Esophagus muscularis mucosa (tissue), 4 donors: ENCODE measurements at regions not wholly inside any gene's neighbourhood (a gene's known extent, or its start where the extent isn't known, plus 50 kb on each side); places are given as distances from the start of the nearest gene placed in this dataset.

ENCODE experiments used
- DNase-seq: peaks from one replicate; pipeline ENCODE4 v3.0.0-alpha.2; 2017; ENCODE audit errors: extremely low spot score
- H3K27ac ChIP-seq, 4 donors: fragments of 200-600 bp; sonication (generic); replicated peaks in 1 of 4; 1 replicate in 3 of 4; 2 replicates in 1 of 4; pipeline ENCODE4 v1.5.1; 2016 to 2019; ENCODE audit warnings: mild to moderate bottlenecking in 1 of 4
- H3K27me3 ChIP-seq, 4 donors: fragments of 200-600 bp; sonication (generic); one replicate each; pipeline versions ENCODE4 v1.5.1 to v1.6.0; 2016 to 2019
- H3K36me3 ChIP-seq, 4 donors: fragments of 200-600 bp; sonication (generic); one replicate each; pipeline ENCODE4 v1.5.1; 2016 to 2019
- H3K4me1 ChIP-seq, 4 donors: fragments of 200-600 bp; sonication (generic); one replicate each; pipeline ENCODE4 v1.5.1; 2016 to 2019
- H3K4me3 ChIP-seq, 4 donors: fragments of 200-600 bp; sonication (generic); 1 replicate in 2 of 4; 2 replicates in 2 of 4; pipeline ENCODE4 v1.5.1; 2016 to 2019; ENCODE audit warnings: mild to moderate bottlenecking in 4 of 4, moderate library complexity in 1 of 4
- H3K9me3 ChIP-seq, 4 donors: fragments of 200-600 bp; sonication (generic); 1 replicate in 3 of 4; 2 replicates in 1 of 4; pipeline ENCODE4 v1.5.1; 2016 to 2019
- EP300 ChIP-seq: sonication (generic); formaldehyde crosslinking; IDR thresholded peaks from one replicate; pipeline ENCODE4 v1.6.1; 2017; ENCODE audit warnings: antibody characterized with exemption
- POLR2A ChIP-seq: fragments of 450-650 bp; IDR thresholded peaks from one replicate; pipeline ENCODE4 v1.6.1; 2017; ENCODE audit warnings: antibody characterized with exemption, moderate library complexity, mild to moderate bottlenecking, low read depth
- POLR2AphosphoS5 ChIP-seq, 2 donors: sonication (generic); formaldehyde crosslinking; IDR thresholded peaks; one replicate each; pipeline ENCODE4 v1.6.1; 2017; ENCODE audit warnings: antibody characterized with exemption in 2 of 2
- WGBS: methylation state at CpG from one replicate; pipeline ENCODE4 v1.1.5; 2018; 5-methylcytosine and 5-hydroxymethylcytosine counted together
- intact Hi-C: fragments of 100-400 bp; cut with DNase I; formaldehyde crosslinking; loops from one replicate; pipeline ENCODE4 v1.15.1; 2023
- TF ChIP-seq, protein P1 (sequence below), 3 experiments: fragments of 200-600 bp in 2 of 3; fragments of 450-650 bp in 1 of 3; sonication (generic) in 2 of 3; IDR thresholded peaks; one replicate each; pipeline ENCODE4 v1.5.1; 2017 to 2019; ENCODE audit warnings: antibody characterized with exemption in 3 of 3, mild to moderate bottlenecking in 2 of 3, moderate library complexity in 1 of 3

DNA sequence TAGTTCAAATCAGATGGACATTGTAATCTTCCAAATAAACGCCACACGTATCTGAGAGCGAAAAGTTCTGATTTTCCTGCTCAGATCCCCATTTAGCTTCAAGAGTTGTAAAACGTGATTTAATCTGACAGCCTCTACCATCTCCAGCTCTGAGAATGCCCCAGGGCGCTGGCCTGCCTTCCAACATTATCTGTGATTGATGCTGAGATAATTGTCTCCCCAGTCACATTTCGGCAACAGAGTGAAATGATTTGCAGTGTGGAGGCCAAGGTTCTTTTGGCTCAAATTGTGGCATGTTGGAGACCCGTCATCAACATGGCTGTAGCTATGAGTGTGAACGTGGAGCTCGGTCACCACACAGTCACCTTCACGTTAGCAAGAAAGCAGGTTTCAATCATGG, 283.4 kb downstream of the BRD1 start:
- Histone ChIP-seq H3K4me3 (no peak overlapping the region), H3K27ac (no peak overlapping the region), H3K27me3 (peaks cover 0 to 25% (median 0%) of the 10 kb centered on the region in 4 donors), H3K36me3 (no peaks in the 10 kb centered on the region), H3K9me3 (peaks cover 0 to 12% (median 2%) of the 10 kb centered on the region in 4 donors), H3K4me1 (no peaks in the 10 kb centered on the region)
- no peak for TF ChIP-seq POLR2A
- TF ChIP-seq, protein P1, sequence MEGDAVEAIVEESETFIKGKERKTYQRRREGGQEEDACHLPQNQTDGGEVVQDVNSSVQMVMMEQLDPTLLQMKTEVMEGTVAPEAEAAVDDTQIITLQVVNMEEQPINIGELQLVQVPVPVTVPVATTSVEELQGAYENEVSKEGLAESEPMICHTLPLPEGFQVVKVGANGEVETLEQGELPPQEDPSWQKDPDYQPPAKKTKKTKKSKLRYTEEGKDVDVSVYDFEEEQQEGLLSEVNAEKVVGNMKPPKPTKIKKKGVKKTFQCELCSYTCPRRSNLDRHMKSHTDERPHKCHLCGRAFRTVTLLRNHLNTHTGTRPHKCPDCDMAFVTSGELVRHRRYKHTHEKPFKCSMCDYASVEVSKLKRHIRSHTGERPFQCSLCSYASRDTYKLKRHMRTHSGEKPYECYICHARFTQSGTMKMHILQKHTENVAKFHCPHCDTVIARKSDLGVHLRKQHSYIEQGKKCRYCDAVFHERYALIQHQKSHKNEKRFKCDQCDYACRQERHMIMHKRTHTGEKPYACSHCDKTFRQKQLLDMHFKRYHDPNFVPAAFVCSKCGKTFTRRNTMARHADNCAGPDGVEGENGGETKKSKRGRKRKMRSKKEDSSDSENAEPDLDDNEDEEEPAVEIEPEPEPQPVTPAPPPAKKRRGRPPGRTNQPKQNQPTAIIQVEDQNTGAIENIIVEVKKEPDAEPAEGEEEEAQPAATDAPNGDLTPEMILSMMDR (IDR thresholded peaks at IDR 0.05): no peak
- no peak for TF ChIP-seq POLR2AphosphoS5 (IDR thresholded peaks at IDR 0.05)
- TF ChIP-seq EP300: no peak
- intact Hi-C loops: no loop called here
- DNase-seq: no peak
- 73% methylated on average over 10 of the region's 10 CpGs for WGBS

DNA sequence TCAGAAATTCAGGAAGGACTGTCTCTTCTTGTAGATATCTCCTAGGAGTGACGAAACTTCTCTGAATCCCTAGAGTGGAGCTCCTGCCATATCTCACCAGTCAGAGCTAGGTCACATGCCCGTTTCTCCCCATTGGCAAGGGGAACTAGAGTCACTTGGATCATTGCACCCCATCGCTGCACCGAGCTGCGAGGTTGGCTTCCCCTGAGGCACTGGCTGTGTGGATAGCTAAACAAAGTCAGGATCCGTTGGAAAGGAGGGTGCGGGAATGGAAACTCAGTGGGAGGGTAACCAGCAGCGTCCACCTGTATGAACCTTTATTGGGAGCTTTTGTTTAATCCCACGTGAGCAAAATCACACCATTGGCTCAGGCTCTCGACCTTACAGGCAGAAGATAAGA, 283.8 kb downstream of the BRD1 start:
- WGBS: 69% methylated on average over 8 of the region's 10 CpGs
- DNase-seq: no peak
- Histone ChIP-seq H3K36me3 (no peaks in the 10 kb centered on the region), H3K4me1 (no peaks in the 10 kb centered on the region), H3K4me3 (no peak overlapping the region), H3K27me3 (peaks cover 0 to 22% (median 0%) of the 10 kb centered on the region in 4 donors), H3K9me3 (peaks cover 0 to 12% (median 2%) of the 10 kb centered on the region in 4 donors), H3K27ac (no peak overlapping the region)
- no peak for TF ChIP-seq POLR2A
- TF ChIP-seq, protein P1 (IDR thresholded peaks at IDR 0.05): no peak
- TF ChIP-seq EP300: no peak
- no peak for TF ChIP-seq POLR2AphosphoS5 (IDR thresholded peaks at IDR 0.05)
- intact Hi-C loops: no loop called here

DNA sequence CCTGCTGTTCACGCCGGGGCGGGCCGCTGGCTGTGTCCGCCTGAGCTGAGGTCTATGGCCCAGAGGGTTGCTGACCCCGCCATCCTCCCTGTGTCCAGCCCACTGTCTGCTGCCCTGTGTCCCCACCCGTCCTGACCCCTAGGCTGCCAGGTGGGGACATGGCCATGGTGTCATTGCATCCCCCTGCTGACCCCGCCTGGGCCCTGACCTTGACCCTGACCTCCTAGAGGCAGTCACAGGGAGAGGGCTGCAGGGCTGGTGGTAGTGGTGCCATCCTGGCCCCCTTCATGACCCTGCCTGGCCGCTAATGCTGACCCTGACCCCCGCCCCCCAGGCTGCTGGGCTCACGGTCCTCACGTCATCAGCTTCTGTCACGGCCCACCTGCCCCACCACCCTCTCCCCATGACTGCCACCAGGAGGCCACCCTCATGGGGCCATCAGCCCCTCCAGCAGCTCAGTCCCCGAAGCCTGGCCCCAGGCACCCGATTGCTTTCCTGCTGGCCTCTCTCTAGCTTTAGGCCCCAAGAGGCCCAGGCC, 285.9 kb downstream of the BRD1 start:
- intact Hi-C loops: no loop called here
- Histone ChIP-seq H3K27me3 (peaks cover 0 to 20% (median 0%) of the 10 kb centered on the region in 4 donors), H3K27ac (no peak overlapping the region), H3K36me3 (no peaks in the 10 kb centered on the region), H3K9me3 (peaks cover 0 to 5% (median 0%) of the 10 kb centered on the region in 4 donors), H3K4me3 (no peak overlapping the region), H3K4me1 (no peaks in the 10 kb centered on the region)
- 97% methylated on average over 14 of the region's 15 CpGs for WGBS
- TF ChIP-seq EP300: no peak
- TF ChIP-seq POLR2AphosphoS5 (IDR thresholded peaks at IDR 0.05): no peak
- no peak for TF ChIP-seq POLR2A
- DNase-seq: no peak

DNA sequence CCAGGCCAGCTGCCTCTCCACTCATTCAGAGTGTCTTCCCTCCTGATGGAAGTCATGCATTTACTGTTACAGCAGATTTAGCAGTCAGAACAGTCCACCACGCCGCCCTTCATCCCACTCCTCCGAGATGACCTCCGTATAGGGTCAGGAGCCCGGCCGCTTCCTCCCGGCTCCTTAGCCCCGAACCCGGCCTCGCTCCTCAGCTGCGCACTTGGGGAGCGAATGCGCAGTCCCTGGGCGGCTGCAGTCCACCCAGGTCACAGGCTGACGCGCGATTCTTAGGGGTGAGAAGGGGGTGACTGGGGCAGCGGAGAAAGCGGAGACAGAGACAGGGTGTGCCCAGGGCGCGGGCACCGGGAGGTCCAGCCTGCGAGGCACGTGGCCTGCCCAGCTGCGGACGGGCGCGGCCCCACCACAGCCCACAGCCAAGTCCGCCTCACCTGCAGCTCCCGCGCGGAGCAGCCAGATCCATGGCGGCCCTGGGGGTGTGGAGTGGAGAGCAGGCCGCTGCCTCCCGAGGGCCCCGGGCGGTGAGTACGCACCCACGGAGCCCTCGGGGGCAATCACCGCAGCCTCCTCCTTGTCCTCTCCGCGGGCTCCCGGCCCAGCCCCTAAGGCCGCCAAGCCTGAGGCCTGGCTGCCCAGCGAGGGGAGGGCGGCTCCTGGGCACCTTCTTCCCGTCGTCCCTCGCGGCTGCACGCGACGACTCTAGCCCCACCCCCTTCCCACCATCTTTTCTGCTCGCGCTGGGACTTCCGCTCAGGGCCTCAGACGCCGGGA, 286.6 kb downstream of the BRD1 start:
- H3K9me3 ChIP-seq: no peaks in the 10 kb centered on the region
- TF ChIP-seq EP300 (no peak), POLR2A (no peak)
- H3K36me3 ChIP-seq: no peaks in the 10 kb centered on the region
- H3K4me3 ChIP-seq: no peak overlapping the region
- H3K27me3 ChIP-seq: peaks cover 0 to 26% (median 0%) of the 10 kb centered on the region in 4 donors
- no peak for DNase-seq
- intact Hi-C loops: no loop called here
- WGBS: 95% methylated on average over 52 of the region's 59 CpGs
- no peak overlapping the region for H3K27ac ChIP-seq
- H3K4me1 ChIP-seq: no peaks in the 10 kb centered on the region

DNA sequence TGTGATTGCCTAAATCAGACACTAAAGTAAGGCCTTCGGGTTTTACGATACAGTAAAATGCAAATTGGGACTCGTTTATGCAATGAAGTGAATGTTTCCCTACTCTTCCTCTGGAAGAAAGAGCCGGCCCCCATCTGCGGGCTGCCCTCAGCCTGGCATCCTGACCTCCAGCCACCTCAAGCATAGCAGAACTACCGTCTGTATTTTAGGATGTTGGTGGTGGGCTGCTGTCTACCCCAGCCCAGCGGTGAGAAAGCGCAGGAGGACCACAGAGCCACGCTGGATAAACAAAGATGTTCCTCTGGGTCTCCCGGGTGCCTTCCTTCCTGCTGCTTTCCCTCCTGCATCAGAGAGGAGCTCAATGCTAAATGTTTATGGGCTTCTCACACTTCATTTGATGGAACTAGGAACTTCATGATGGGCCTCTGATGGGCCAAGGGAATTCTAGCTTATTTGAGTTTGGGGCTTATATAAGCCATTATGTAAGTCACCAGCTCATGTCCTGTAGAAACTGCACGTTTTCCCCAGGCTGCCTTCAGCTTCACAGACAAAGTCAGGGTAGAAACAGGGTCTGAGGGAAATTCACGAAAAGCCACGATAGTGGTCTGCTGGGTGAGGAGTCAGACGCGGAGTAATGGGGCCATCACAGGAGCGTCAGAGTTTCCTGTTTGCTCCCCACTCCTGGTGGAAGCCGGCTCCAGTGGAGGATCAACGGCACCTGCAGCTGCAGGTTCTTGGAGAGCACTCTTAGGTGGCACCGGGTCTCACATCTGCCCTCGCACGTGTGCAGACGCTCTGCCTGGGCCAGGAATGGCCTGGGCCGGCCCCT, 287.4 kb downstream of the BRD1 start:
- no peak for TF ChIP-seq EP300
- TF ChIP-seq POLR2A: no peak
- TF ChIP-seq POLR2AphosphoS5 (IDR thresholded peaks at IDR 0.05): no peak
- TF ChIP-seq, protein P1 (IDR thresholded peaks at IDR 0.05): no peak
- Histone ChIP-seq H3K9me3 (no peaks in the 10 kb centered on the region), H3K27me3 (peaks cover 0 to 26% (median 0%) of the 10 kb centered on the region in 4 donors), H3K4me3 (no peak overlapping the region), H3K36me3 (no peaks in the 10 kb centered on the region), H3K27ac (no peak overlapping the region), H3K4me1 (no peaks in the 10 kb centered on the region)
- intact Hi-C loops: no loop called here
- no peak for DNase-seq
- WGBS: 83% methylated on average over 17 of the region's 23 CpGs
